GM18907 (cell line): ENCODE measurements at regions not wholly inside any gene's neighbourhood (a gene's known extent, or its start where the extent isn't known, plus 50 kb on each side); places are given as distances from the start of the nearest gene placed in this dataset.

Source experiments
- ATAC-seq: cut with Tn5 transposase; IDR thresholded peaks from one replicate; pipeline ENCODE4 v1.9.1; 2021; ENCODE audit warnings: mild to moderate bottlenecking, moderate library complexity; ENCODE audit not compliant: unreplicated experiment

- no peak for ATAC-seq
These were observed 105.1 kb downstream of the TRMT11 start for GRCh38 chr6:126091466-126091865.

GRCh38 chr6:126093108-126093507 lies 106.8 kb downstream of the TRMT11 start:
- ATAC-seq = no peak

GRCh38 chr6:126094411-126094810 lies 108.1 kb downstream of the TRMT11 start:
- ATAC-seq = no peak

GRCh38 chr6:126100386-126100785 lies 114.0 kb downstream of the TRMT11 start:
- no peak for ATAC-seq

- ATAC-seq = no peak
These were observed 116.0 kb downstream of the TRMT11 start for GRCh38 chr6:126102358-126102757.

- no peak for ATAC-seq
These were observed 117.7 kb downstream of the TRMT11 start for GRCh38 chr6:126103993-126104392.

GRCh38 chr6:126107475-126108166 lies 121.3 kb downstream of the TRMT11 start:
- ATAC-seq = no peak

- ATAC-seq = no peak
These were observed 124.4 kb downstream of the TRMT11 start for GRCh38 chr6:126110512-126111270.

GRCh38 chr6:126111327-126111726 lies 125.0 kb downstream of the TRMT11 start:
- ATAC-seq = no peak

- ATAC-seq = no peak
These were observed 125.9 kb downstream of the TRMT11 start for GRCh38 chr6:126112171-126112632.

GRCh38 chr6:126113261-126113660 lies 126.9 kb downstream of the TRMT11 start:
- ATAC-seq = peak; percentile 54

GRCh38 chr6:126117251-126117650 lies 130.9 kb downstream of the TRMT11 start:
- ATAC-seq = no peak

GRCh38 chr6:126118058-126118755 lies 131.9 kb downstream of the TRMT11 start:
- no peak for ATAC-seq

GRCh38 chr6:126118936-126119335 lies 132.6 kb downstream of the TRMT11 start:
- ATAC-seq = no peak

- ATAC-seq = no peak
These were observed 136.9 kb downstream of the TRMT11 start for GRCh38 chr6:126123226-126123625.

GRCh38 chr6:126127659-126128058 lies 141.3 kb downstream of the TRMT11 start:
- no peak for ATAC-seq

- ATAC-seq = no peak
These were observed 144.9 kb downstream of the TRMT11 start for GRCh38 chr6:126131246-126131645.

GRCh38 chr6:126133984-126134383 lies 147.6 kb downstream of the TRMT11 start:
- ATAC-seq = no peak

GRCh38 chr6:126134491-126134890 lies 148.2 kb downstream of the TRMT11 start:
- no peak for ATAC-seq

GRCh38 chr6:126140015-126140414 lies 153.7 kb downstream of the TRMT11 start:
- ATAC-seq = no peak

GRCh38 chr6:126143761-126144251 lies 157.5 kb downstream of the TRMT11 start:
- no peak for ATAC-seq
